ENCODE measurements at regions not wholly inside any gene's neighbourhood (a gene's known extent, or its start where the extent isn't known, plus 50 kb on each side); places are given as distances from the start of the nearest gene placed in this dataset.

DNA sequence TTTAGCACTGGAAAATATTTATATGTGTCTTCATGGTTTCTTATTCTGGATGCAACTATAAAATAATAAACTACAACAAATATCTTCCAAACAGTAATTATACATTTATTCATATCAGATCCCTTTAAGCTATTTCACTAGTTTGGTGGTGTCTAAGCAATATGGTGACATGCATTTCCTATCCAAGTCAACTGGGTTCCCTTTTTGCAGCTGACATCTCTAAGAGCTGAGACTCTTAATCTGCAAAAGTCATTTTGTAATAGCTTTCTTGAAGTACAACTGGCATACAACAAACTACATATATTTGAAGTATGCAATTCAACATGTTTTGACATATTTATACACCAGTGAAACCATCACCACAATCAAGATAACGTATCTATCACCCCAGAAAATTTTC is 59.9 kb upstream of the SLC1A4 start:
- Mint-ChIP-seq H3K9me3 (ENCODE audit: unreplicated experiment) (peaks cover 9% of the 10 kb centered on the region), H3K27me3 (ENCODE audit: unreplicated experiment) (peaks cover 5% of the 10 kb centered on the region), H3K36me3 (ENCODE audit: unreplicated experiment) (peaks cover 15% of the 10 kb centered on the region), H3K4me3 (ENCODE audit: unreplicated experiment) (no peak overlapping the region), H3K27ac (ENCODE audit: unreplicated experiment) (no peak overlapping the region), H3K4me1 (ENCODE audit: low read depth, unreplicated experiment) (no peaks in the 10 kb centered on the region)
- no peak for DNase-seq
- TF ChIP-seq, protein P1, sequence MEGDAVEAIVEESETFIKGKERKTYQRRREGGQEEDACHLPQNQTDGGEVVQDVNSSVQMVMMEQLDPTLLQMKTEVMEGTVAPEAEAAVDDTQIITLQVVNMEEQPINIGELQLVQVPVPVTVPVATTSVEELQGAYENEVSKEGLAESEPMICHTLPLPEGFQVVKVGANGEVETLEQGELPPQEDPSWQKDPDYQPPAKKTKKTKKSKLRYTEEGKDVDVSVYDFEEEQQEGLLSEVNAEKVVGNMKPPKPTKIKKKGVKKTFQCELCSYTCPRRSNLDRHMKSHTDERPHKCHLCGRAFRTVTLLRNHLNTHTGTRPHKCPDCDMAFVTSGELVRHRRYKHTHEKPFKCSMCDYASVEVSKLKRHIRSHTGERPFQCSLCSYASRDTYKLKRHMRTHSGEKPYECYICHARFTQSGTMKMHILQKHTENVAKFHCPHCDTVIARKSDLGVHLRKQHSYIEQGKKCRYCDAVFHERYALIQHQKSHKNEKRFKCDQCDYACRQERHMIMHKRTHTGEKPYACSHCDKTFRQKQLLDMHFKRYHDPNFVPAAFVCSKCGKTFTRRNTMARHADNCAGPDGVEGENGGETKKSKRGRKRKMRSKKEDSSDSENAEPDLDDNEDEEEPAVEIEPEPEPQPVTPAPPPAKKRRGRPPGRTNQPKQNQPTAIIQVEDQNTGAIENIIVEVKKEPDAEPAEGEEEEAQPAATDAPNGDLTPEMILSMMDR (IDR thresholded peaks at IDR 0.05; ENCODE audit: partially characterized antibody, unreplicated experiment): no peak

DNA sequence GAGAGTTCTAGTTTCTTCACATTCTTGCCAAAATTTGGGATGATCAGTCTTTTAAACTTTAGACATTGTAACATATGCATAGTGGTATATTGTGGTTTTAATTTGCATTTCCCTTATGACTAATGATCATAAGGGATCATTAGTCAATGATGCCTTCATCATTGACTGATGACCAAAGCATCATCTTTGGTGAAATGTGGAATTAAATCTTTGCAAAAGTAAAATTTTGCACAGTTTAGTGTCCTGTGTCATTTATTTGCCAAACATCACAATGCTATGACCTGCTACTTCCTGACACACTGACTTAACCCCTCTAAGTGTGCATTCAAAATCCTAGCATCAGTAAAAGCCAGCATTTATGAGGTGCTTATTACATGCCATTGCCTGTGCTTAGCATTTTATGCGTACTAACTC is 58.9 kb upstream of the SLC1A4 start:
- H3K4me1 Mint-ChIP-seq (ENCODE audit: low read depth, unreplicated experiment): no peaks in the 10 kb centered on the region
- H3K9me3 Mint-ChIP-seq (ENCODE audit: unreplicated experiment): peaks cover 9% of the 10 kb centered on the region
- peaks cover 15% of the 10 kb centered on the region for H3K36me3 Mint-ChIP-seq (ENCODE audit: unreplicated experiment)
- DNase-seq: no peak
- peaks cover 5% of the 10 kb centered on the region for H3K27me3 Mint-ChIP-seq (ENCODE audit: unreplicated experiment)
- TF ChIP-seq, protein P1 (IDR thresholded peaks at IDR 0.05; ENCODE audit: partially characterized antibody, unreplicated experiment): no peak
- H3K27ac Mint-ChIP-seq (ENCODE audit: unreplicated experiment): no peak overlapping the region
- H3K4me3 Mint-ChIP-seq (ENCODE audit: unreplicated experiment): no peak overlapping the region

DNA sequence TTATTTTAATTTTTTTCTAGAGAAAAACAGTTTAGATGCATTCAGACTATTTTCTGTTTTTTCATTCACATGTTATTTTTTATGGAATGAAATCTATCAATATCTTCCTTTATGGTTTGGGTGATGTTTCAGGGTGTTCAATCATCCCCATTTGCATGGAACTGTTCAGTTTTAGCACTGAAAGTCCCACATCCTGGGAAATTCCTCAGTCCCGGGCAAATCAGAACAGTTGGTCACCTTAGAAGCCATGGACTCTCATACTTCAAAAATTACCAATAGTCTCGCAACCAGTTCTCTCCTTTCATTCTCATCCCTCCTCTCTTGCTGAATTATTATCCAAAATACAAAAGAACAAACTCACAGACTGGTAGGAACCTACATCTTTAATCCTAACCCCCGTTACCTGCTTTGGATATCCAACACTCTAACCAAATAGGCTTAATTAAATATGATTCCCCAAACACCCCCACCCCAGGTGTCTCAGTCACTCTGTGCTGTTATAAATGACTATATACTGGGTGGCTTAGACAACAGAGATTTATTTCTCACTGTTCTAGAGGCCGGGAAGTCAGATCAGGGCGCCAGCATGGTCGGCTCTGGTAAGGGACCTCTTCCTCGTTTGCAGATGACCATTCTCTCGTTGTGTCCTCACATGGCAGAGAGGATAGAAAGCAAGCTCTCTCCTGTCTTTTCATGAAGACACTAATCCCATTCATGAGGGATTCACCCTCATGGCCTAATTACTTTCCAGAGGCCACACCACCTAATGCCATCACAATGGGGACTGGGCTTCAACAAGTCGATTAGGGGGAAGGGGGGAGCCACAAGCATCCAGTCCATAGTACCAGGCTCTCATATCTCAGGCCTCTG is 57.7 kb upstream of the SLC1A4 start:
- H3K9me3 Mint-ChIP-seq (ENCODE audit: unreplicated experiment): peaks cover 6% of the 10 kb centered on the region
- peaks cover 8% of the 10 kb centered on the region for H3K36me3 Mint-ChIP-seq (ENCODE audit: unreplicated experiment)
- no peak for DNase-seq
- H3K27ac Mint-ChIP-seq (ENCODE audit: unreplicated experiment): no peak overlapping the region
- H3K27me3 Mint-ChIP-seq (ENCODE audit: unreplicated experiment): peaks cover 2% of the 10 kb centered on the region
- no peaks in the 10 kb centered on the region for H3K4me1 Mint-ChIP-seq (ENCODE audit: low read depth, unreplicated experiment)
- no peak overlapping the region for H3K4me3 Mint-ChIP-seq (ENCODE audit: unreplicated experiment)
- TF ChIP-seq, protein P1 (IDR thresholded peaks at IDR 0.05; ENCODE audit: partially characterized antibody, unreplicated experiment): no peak

DNA sequence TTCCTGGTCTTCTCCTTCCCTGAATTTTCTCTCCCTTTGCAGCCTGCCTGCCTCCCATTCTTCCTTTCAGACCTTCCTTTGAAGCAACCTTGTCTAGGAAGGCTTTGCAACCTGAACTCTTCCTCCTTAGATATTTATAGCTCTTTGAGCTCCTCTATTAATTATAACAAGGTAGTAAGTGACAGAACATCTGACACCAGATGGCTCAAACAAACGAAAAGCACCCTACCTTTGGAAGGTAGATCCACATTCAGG is 57.2 kb upstream of the SLC1A4 start:
- TF ChIP-seq, protein P1 (IDR thresholded peaks at IDR 0.05; ENCODE audit: partially characterized antibody, unreplicated experiment): no peak
- Mint-ChIP-seq H3K27ac (ENCODE audit: unreplicated experiment) (no peak overlapping the region), H3K27me3 (ENCODE audit: unreplicated experiment) (peaks cover 2% of the 10 kb centered on the region), H3K36me3 (ENCODE audit: unreplicated experiment) (peaks cover 5% of the 10 kb centered on the region), H3K4me1 (ENCODE audit: low read depth, unreplicated experiment) (no peaks in the 10 kb centered on the region), H3K9me3 (ENCODE audit: unreplicated experiment) (peaks cover 4% of the 10 kb centered on the region), H3K4me3 (ENCODE audit: unreplicated experiment) (no peak overlapping the region)
- no peak for DNase-seq

DNA sequence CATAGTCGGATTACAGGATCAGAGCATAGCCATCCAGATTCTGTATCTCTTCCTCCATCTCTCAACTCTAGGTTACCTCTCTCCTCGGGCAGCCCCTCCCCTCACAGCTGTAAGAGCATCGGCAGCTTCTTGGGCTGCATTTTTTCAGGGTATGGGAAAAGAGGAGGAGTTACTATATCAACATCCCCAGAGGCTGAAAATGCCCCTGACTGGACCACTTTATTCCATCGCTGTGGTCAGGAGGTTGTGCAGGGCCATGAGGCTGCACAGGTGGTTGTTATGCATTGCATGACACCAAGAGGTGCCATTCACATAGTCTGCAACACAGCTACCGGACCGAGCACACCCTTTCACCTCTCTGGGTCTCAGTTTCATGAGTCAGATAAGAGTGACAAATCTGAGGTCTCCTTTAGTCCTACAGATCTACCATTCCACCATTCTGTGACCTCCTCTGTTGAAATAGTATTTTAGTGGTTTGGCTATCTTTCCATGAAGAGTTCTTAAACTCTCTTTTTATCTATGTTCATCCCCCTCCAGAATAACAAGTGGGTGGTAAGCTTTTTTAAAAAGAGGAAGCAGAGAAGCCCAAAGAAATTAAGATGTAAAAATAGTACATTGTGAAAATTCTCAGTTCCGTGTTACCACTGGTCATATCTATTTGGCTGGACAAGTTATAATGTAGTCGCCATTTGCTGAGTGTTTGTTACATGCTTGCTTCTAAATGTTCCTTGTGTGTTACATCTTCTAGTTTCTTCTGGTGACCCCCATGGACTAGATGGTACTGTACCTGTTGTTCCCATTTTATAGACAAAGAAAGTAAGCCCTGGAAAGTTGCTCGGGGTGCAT is 56.6 kb upstream of the SLC1A4 start:
- H3K36me3 Mint-ChIP-seq (ENCODE audit: unreplicated experiment): no peaks in the 10 kb centered on the region
- no peak overlapping the region for H3K4me3 Mint-ChIP-seq (ENCODE audit: unreplicated experiment)
- H3K4me1 Mint-ChIP-seq (ENCODE audit: low read depth, unreplicated experiment): no peaks in the 10 kb centered on the region
- DNase-seq: no peak
- H3K9me3 Mint-ChIP-seq (ENCODE audit: unreplicated experiment): no peaks in the 10 kb centered on the region
- TF ChIP-seq, protein P1 (IDR thresholded peaks at IDR 0.05; ENCODE audit: partially characterized antibody, unreplicated experiment): no peak
- peaks cover 2% of the 10 kb centered on the region for H3K27me3 Mint-ChIP-seq (ENCODE audit: unreplicated experiment)
- H3K27ac Mint-ChIP-seq (ENCODE audit: unreplicated experiment): no peak overlapping the region
